Hepatocyte (in vitro differentiated cells): ENCODE measurements at regions not wholly inside any gene's neighbourhood (a gene's known extent, or its start where the extent isn't known, plus 50 kb on each side); places are given as distances from the start of the nearest gene placed in this dataset.

ENCODE experiments used
- EZH2 ChIP-seq: fragments of 200-600 bp; sonication (generic); IDR thresholded peaks from 2 replicates; pipeline ENCODE4 v1.6.1; 2016; ENCODE audit warnings: antibody characterized with exemption, mild to moderate bottlenecking, borderline replicate concordance
- TF ChIP-seq, protein P1 (sequence below): fragments of 200-600 bp; sonication (generic); IDR thresholded peaks from 2 replicates; pipeline ENCODE4 v1.5.1; 2016; ENCODE audit warnings: antibody characterized with exemption, mild to moderate bottlenecking; ENCODE audit not compliant: poor library complexity

DNA sequence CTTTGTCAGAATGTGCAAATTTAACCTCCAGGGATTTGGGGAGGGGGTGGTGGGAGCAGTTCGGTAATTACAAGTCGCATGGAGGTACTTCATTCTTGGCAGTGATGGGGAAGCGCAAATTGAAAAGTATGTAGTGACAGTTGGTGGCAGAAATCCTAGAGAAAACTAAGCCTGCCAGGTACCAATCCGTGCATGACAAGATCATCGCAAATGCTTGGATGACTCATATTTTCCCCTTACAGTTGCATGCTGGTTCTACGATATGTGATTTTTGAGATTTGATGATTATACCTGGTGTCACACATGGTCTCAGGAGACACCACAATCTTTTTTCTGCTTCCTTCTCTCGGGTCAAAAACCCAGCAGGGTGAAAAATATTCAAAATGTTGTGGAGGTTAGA is 479.7 kb upstream of the ID2 start:
- TF ChIP-seq, protein P1, sequence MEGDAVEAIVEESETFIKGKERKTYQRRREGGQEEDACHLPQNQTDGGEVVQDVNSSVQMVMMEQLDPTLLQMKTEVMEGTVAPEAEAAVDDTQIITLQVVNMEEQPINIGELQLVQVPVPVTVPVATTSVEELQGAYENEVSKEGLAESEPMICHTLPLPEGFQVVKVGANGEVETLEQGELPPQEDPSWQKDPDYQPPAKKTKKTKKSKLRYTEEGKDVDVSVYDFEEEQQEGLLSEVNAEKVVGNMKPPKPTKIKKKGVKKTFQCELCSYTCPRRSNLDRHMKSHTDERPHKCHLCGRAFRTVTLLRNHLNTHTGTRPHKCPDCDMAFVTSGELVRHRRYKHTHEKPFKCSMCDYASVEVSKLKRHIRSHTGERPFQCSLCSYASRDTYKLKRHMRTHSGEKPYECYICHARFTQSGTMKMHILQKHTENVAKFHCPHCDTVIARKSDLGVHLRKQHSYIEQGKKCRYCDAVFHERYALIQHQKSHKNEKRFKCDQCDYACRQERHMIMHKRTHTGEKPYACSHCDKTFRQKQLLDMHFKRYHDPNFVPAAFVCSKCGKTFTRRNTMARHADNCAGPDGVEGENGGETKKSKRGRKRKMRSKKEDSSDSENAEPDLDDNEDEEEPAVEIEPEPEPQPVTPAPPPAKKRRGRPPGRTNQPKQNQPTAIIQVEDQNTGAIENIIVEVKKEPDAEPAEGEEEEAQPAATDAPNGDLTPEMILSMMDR, result no peak
- TF ChIP-seq EZH2, result no peak
